Testis (tissue), 2 donors: ENCODE measurements at regions not wholly inside any gene's neighbourhood (a gene's known extent, or its start where the extent isn't known, plus 50 kb on each side); places are given as distances from the start of the nearest gene placed in this dataset.

ENCODE experiments used
- DNase-seq: peaks from one replicate; pipeline ENCODE4 v3.0.0-alpha.2; 2019
- H3K27ac ChIP-seq, 2 donors: fragments of 200-600 bp; sonication (generic); one replicate each; pipeline ENCODE4 v1.5.1; 2019
- H3K27me3 ChIP-seq: fragments of 200-600 bp; sonication (generic); one replicate; pipeline ENCODE4 v1.5.1; 2019
- H3K36me3 ChIP-seq: fragments of 200-600 bp; sonication (generic); one replicate; pipeline ENCODE4 v1.5.1; 2017; ENCODE audit warnings: low read depth; ENCODE audit errors: missing control alignments
- H3K4me1 ChIP-seq: fragments of 200-600 bp; sonication (generic); one replicate; pipeline ENCODE4 v1.5.1; 2019
- H3K4me3 ChIP-seq, 2 donors: fragments of 200-600 bp; sonication (generic); one replicate each; pipeline ENCODE4 v1.5.1; 2017 to 2019
- H3K9me3 ChIP-seq: fragments of 200-600 bp; sonication (generic); one replicate; pipeline ENCODE4 v1.5.1; 2017
- POLR2A ChIP-seq: fragments of 450-650 bp; IDR thresholded peaks from one replicate; pipeline ENCODE4 v1.6.1; 2017; ENCODE audit warnings: antibody characterized with exemption, mild to moderate bottlenecking, moderate library complexity
- WGBS, 2 donors: methylation state at CpG; one replicate each; pipeline ENCODE4 v1.1.5; 2018; 5-methylcytosine and 5-hydroxymethylcytosine counted together
- intact Hi-C: fragments of 100-400 bp; cut with DNase I; formaldehyde crosslinking; loops from one replicate; pipeline ENCODE4 v1.15.1; 2023; ENCODE audit warnings: low total_unique reads
- TF ChIP-seq, protein P1 (sequence below), 3 experiments: fragments of 450-650 bp in 2 of 3; fragments of 200-600 bp in 1 of 3; sonication (generic) in 1 of 3; IDR thresholded peaks; one replicate each; pipeline ENCODE4 v1.5.1; 2016 to 2019; ENCODE audit warnings: antibody characterized with exemption in 3 of 3, mild to moderate bottlenecking in 2 of 3, moderate library complexity in 1 of 3

- no peak for DNase-seq
- intact Hi-C loops, result no loop called here
- H3K4me1 ChIP-seq, result no peaks in the 10 kb centered on the region
- H3K36me3 ChIP-seq, result no peaks in the 10 kb centered on the region
- 53 to 55% methylated on average over 7 of the region's 7 CpGs for WGBS, 2 donors
- no peak for TF ChIP-seq POLR2A
- TF ChIP-seq, protein P1, sequence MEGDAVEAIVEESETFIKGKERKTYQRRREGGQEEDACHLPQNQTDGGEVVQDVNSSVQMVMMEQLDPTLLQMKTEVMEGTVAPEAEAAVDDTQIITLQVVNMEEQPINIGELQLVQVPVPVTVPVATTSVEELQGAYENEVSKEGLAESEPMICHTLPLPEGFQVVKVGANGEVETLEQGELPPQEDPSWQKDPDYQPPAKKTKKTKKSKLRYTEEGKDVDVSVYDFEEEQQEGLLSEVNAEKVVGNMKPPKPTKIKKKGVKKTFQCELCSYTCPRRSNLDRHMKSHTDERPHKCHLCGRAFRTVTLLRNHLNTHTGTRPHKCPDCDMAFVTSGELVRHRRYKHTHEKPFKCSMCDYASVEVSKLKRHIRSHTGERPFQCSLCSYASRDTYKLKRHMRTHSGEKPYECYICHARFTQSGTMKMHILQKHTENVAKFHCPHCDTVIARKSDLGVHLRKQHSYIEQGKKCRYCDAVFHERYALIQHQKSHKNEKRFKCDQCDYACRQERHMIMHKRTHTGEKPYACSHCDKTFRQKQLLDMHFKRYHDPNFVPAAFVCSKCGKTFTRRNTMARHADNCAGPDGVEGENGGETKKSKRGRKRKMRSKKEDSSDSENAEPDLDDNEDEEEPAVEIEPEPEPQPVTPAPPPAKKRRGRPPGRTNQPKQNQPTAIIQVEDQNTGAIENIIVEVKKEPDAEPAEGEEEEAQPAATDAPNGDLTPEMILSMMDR (IDR thresholded peaks at IDR 0.05), result no peak
- H3K4me3 ChIP-seq, result no peak overlapping the region
- H3K27ac ChIP-seq, result no peak overlapping the region
- H3K9me3 ChIP-seq, result no peaks in the 10 kb centered on the region
- H3K27me3 ChIP-seq, result no peaks in the 10 kb centered on the region
These were observed 135.5 kb downstream of the HAPSTR1 start for GRCh38 chr16:9226924-9227323.

GRCh38 chr16:9231039-9231438 lies 139.6 kb downstream of the HAPSTR1 start:
- DNase-seq, result no peak
- WGBS, 2 donors, result 50% methylated on average over 2 of the region's 2 CpGs
- no peaks in the 10 kb centered on the region for H3K36me3 ChIP-seq
- no peak overlapping the region for H3K4me3 ChIP-seq
- H3K4me1 ChIP-seq, result no peaks in the 10 kb centered on the region
- H3K27ac ChIP-seq, result no peak overlapping the region
- no peaks in the 10 kb centered on the region for H3K27me3 ChIP-seq
- H3K9me3 ChIP-seq, result no peaks in the 10 kb centered on the region
- TF ChIP-seq POLR2A, result no peak
- TF ChIP-seq, protein P1 (IDR thresholded peaks at IDR 0.05), result no peak
- intact Hi-C loops, result no loop called here

DNA sequence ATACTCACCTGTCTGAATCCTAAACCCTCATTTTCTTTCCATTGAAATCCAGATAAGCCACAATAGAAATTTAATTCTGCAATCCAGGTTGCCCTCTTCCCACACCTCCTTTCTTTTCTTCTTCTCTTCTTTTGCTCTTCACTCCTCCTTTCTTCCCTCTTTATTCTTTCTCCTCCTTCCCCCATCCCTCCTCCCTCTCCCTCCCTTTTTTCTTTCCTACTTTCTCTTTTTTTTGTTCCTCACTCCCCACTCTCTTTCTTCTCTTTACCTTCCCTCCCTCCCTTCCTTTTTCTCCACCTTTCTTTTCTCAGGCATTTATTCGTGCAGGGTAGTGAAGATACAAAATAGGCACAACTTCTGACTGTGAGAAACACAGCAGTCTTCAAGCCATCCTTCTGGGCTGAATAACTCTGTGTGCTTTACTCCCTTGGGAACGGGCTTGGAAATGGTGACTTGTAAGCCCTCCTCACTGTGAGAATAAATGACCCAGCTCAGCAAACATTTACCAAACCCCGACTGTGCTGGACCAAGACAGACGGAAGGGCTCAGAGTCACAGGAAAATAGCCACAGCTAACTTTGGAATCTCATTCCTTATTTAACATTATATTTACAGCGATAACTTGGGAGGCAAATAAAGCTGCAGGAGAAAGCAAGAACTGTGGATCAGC lies 140.8 kb downstream of the HAPSTR1 start:
- Histone ChIP-seq H3K9me3 (no peaks in the 10 kb centered on the region), H3K27me3 (no peaks in the 10 kb centered on the region), H3K27ac (no peak overlapping the region), H3K4me1 (no peaks in the 10 kb centered on the region), H3K4me3 (no peak overlapping the region), H3K36me3 (no peaks in the 10 kb centered on the region)
- 51 to 66% methylated on average over 5 of the region's 5 CpGs for WGBS, 2 donors
- no peak for TF ChIP-seq POLR2A
- TF ChIP-seq, protein P1 (IDR thresholded peaks at IDR 0.05), result no peak
- intact Hi-C loops, result no loop called here
- DNase-seq, result no peak

- H3K27ac ChIP-seq, result no peak overlapping the region
- intact Hi-C loops, result no loop called here
- H3K4me1 ChIP-seq, result no peaks in the 10 kb centered on the region
- H3K36me3 ChIP-seq, result no peaks in the 10 kb centered on the region
- DNase-seq, result no peak
- H3K4me3 ChIP-seq, result no peak overlapping the region
- TF ChIP-seq, protein P1 (IDR thresholded peaks at IDR 0.05), result no peak
- no peak for TF ChIP-seq POLR2A
- WGBS, 2 donors, result 49 to 62% methylated on average over 2 of the region's 2 CpGs
- no peaks in the 10 kb centered on the region for H3K9me3 ChIP-seq
- H3K27me3 ChIP-seq, result no peaks in the 10 kb centered on the region
These were observed 144.4 kb downstream of the HAPSTR1 start for GRCh38 chr16:9235867-9236266.

DNA sequence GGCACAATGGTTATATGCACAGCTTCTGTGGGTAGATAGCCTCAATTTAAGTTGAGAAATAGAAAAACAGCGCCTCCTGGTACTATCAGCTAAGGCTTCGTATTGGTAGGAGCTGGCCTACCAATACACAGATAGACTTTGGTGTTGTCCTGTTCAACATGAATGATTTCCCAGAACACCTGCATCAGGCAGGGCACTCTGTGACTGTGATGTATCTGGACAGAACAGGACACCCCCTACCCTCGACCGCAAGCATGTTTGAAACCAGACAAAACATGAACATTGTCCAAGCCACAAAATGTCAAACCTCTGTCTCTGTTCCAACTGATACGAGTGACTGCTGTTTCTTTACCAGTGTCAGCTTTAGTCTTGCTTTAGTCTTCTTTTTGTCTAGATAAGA lies 144.9 kb downstream of the HAPSTR1 start:
- no peaks in the 10 kb centered on the region for H3K4me1 ChIP-seq
- H3K4me3 ChIP-seq, result no peak overlapping the region
- H3K27me3 ChIP-seq, result no peaks in the 10 kb centered on the region
- 50 to 76% methylated on average over 3 to 5 of the region's 5 CpGs for WGBS, 2 donors
- H3K27ac ChIP-seq, result no peak overlapping the region
- no peaks in the 10 kb centered on the region for H3K9me3 ChIP-seq
- intact Hi-C loops, result no loop called here
- no peak for DNase-seq
- TF ChIP-seq, protein P1 (IDR thresholded peaks at IDR 0.05), result no peak
- no peak for TF ChIP-seq POLR2A
- H3K36me3 ChIP-seq, result no peaks in the 10 kb centered on the region
